NCI-H187 treated with DMSO at 0.1 percent for 48 hours (cell line): ENCODE measurements at regions not wholly inside any gene's neighbourhood (a gene's known extent, or its start where the extent isn't known, plus 50 kb on each side); places are given as distances from the start of the nearest gene placed in this dataset.
A peak's percentile ranks its signal among the peaks of the same experiment; 100 is the strongest.
"Not testable (repeated sequence)": the region's sequence is repeated elsewhere in the genome, so short reads cannot be mapped to it uniquely, and the experiment has no call there.

Source experiments
- DNase-seq: peaks from one replicate; lab custom pipeline; 2025; lab: John Stamatoyannopoulos, UW

DNA sequence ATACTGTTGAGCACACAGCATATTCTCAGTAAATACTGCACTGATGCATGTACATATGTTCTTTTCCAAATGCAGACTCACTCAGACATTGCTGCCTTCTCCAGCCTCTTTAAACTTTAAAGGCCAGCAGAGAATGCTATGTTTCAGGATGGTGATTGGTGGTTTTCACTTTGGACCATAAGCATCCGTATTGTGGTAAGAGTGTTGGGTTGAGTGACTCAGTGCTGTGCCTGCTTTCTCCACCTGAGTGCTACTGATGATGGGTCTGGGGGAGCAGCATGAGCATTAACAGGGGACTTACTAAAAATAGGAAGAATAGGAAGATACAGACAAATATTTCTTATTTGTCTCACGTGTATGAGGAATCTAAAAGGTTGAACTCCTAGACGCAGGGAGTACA, 56.3 kb upstream of the ZNF92 start:
- DNase-seq: no peak

DNA sequence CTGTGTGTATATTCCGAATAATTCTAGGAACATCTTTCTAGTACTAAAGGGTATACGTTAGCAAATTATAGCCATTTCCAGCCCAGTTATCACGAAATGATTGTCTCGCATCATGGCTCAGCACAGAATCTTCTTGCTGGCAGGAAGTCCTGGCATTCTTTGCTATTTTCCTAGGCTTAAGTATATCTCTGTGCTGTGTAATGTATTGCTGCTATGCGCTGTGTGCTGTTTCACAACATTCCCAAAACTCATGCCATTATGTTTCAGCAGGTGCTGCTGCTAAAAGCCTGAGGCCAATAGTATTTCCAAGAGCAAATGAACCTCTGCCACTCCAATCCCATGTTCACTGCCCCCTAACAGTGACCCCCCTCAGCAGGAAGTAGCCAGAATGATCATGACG, 62.9 kb upstream of the ZNF92 start:
- DNase-seq: no peak

DNA sequence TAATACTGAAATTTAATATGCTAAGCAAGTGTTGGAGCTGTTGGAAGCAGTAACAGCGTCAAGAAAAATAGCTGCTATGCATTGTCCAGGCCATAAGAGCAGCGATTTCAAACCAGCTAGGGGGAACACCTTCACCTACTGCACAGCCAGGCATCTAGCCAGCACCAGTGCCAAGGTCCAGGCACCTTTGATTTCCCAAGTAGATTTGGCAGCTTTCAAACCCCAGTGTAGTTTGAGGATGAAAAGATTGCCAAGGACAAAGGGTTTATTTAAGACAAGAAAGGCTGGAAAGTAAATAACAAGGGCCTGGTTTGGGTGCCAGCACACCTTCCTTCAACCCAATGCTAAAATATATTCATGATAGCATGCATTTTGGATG, 65.4 kb upstream of the ZNF92 start:
- no peak for DNase-seq

DNA sequence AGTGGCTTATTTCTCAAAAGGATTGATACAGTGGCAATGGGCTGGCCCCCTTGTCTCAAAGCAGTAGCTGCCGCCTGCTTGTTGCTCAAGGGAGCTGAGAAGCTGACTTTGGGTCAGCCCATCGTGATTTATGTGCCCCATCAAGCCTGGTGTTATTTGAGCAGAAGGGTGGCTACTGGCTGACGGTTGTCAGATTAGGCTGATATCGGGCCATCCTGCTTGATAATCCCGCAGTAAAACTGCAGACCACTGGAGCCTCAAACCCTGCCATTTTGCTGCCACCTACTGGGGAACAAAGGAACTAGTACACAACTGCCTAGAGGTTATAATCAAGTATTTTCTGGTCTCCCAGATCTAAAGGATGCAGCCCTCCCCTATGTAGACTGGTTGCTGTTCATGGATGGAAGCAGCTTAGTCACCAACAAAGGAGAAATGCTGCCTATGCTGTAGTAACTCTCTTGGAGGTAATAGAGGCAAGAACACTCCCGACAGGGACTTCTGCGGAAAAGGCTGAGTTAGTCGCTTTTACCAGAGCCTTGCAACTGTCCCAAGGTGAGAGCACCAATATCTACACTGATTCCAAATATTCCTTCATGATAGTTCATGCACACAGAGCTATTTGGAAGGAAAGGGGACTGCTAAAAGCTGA, 65.9 kb upstream of the ZNF92 start:
- peak; percentile 21 for DNase-seq

DNA sequence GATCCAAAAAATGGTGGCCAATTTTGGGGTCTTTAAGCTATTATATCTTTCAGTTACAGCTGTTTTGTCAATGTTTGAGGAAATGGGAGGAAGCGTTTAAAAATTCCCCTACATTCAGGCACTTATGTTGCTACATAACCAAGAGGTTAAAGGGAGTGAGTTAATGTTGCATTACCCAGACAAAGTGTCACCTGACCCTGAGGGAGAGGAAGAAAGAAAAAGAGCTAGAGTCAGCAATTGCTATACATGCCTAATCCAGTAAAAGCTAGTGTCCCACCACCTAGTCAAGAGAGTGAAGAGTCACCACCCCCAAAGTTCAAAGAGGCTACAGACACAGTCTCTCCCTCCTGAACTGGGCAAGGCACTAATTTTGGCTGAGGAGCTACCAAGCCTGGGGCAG, 69.5 kb upstream of the ZNF92 start:
- DNase-seq: no peak

DNA sequence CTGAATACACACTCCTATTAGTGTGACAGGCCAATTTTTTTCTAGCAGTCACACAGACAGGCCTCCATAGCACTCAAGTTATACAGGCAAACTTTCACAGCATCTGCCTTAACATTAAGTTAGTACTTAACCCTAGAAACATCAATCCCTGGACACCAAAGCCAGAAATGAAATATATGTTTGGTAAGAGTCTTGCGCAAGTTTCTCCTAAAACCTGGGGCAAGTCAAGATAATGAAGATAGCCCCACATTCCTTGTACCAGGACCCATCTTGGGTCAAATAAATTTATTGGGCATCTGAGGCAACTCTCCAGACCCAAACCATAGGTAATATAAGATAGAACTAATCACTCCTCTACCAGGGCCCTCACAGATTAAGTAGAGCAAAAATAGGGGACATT, 70.8 kb upstream of the ZNF92 start:
- no peak for DNase-seq

DNA sequence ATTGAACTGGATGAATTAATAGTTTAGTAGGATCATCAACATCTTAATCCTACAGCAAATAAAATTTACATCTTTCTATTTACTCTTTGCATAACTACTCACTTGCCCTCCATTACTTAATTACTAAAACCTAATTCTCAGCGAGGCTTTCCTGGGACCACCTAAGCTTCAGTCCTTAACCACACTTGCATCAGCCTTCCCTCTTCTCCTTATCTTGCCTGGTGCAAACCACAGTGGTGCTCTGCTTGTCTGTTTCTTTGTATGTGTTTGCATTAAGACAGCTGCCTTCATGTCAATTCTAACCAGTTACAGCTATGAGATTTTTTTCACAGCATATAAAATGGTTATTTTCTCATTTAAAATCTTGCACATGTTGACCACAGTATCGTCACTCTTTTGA, 72.6 kb upstream of the ZNF92 start:
- DNase-seq: no peak

DNA sequence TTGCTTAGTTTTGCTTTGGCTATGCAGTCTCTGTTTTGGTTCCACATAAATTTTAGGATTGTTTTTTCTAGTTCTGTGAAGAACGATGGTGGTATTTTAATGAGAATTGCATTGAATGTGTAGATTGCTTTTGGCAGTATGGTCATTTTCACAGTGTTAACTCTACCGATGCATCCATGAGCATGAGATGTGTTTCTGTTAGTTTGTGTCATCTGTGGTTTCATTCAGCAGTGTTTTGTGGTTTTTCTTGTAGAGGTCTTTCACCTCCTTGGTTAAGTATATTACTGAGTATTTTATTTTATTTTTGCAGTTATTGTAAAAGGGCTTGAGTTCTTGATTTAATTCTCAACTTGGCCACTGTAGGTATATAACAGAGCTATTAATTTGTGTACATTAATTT, 78.2 kb upstream of the ZNF92 start:
- DNase-seq: no peak

DNA sequence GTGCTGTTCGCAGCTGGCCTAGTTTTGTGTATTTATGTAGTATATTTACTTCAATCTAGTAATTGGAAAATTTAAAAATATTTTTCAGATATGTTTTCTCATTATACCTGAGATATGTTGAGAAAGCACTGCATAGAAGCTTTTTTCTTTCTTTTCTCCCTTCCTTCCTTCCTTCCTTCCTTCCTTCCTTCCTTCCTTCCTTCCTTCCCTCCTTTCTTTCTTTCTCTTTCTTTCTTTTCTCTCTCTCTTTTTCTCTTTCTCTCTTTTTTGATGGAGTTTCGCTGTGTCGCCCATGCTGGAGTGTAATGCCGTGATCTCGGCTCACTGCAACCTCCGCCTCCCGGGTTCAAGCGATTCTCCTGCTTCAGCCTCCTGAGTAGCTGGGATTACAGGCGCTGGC, 83.3 kb upstream of the ZNF92 start:
- DNase-seq: not testable (repeated sequence)

DNA sequence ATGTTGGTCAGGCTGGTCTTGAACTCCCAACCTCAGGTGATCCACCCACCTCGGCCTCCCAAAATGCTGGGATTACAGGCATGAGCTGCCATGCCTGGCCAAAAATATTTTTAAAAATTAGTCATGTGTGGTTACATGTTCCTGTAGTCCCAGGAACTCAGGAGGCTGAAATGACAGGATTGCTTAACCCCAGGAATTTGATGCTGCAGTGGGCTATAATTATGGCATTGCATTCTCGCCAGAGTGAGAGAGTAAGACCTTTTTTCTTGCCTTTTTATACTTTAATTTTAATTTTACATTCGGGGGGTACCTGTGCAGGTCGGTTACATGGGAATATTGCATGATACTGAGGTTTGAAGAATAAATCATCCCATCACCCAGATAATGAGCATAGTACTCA, 86.6 kb upstream of the ZNF92 start:
- DNase-seq: no peak

DNA sequence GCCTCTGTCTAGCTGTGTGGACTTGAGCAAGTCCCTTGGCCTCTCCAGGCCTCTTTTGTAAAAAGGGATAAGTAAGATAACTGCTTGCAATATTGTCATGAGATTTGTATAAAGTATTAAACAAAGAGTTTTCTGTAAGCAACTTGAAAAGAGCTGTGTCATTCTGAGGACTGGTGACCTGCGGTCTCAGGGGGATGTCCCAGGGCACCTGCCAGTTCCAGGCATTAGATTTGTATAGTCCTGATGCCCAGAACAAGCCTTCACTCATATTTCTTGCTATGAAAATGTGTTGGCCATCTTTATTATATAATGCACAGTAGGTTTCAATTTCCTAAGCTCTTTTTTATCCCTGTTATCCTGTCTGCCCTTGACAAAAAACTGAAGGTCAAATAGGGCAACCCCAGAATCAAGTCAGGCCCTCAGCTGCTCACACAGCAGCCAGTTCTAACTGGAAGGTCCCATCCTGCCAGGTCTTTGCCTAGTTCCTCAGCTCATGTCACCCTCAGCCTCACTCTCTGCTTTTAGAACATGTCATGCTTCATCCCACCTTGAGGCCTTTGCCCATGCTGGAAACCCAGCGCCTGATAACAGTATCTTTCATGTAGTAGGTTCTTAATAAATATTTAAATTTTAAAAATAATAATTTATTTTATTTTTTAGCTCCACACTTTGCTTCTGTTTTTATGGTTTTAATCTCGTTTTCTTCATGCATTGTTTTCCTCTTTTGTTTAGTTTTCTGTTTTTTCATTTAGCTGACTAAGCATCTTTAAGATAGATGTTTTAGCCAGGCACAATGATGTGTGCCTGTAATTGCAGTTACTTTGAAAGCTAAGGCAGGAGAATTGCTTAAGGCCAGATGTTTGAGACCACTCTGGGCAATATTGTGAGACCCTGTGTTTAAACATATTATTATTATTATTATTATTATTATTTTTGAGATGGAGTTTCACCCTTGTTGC, 87.5 kb upstream of the ZNF92 start:
- no peak for DNase-seq

DNA sequence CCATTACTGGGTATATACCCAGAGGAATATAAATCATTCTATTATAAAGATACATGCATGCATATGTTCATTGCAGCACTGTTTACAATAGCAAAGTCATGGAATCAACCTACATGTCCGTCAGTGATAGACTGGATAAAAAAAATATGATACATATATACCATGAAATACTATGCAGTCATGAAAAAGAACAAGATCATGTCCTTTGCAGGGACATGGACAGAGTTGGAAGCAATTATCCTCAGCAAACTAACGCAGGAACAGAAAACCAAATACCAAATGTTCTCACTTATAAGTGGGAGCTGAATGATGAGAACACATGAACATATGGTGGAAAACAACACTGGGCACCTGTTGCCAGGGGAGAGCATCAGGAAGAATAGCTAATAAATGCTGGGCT, 88.4 kb upstream of the ZNF92 start:
- not testable (repeated sequence) for DNase-seq

DNA sequence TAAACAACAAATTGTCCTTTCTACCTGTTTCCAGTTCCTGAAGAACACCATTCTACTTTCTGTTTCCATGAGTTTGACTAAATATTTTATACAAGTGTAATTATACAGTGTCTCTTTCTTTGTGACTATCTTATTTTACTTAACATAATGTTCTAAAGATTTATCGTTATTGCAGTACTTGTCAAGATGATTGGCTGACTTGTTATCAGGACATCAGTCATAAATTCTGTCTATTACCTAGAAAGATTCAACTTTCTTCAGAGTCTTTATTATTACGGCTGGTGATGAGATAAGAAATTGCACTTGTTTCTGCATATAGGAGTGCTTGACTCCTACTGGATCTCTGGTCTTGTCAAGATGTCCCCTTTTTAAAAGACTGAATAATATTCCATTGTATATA, 93.9 kb upstream of the ZNF92 start:
- no peak for DNase-seq

DNA sequence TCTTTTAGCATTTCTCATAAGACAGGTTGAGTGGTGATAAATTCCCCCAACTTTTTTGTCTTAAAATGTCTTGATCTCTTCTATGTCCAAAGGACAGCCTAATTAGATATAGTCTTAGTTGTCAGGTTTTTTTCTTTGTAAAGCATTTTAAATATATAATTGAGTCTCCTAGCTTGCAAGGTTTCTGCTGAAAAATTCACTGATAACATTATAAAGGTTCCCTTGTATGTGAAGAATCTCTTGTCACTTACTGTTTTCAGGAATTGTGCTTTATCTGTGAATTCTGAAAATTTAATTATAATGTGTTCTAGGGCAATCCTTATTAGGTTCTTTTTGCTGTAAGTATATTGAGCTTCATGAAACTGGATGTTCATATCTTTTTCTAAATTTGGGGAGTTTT, 96.8 kb upstream of the ZNF92 start:
- DNase-seq: no peak

DNA sequence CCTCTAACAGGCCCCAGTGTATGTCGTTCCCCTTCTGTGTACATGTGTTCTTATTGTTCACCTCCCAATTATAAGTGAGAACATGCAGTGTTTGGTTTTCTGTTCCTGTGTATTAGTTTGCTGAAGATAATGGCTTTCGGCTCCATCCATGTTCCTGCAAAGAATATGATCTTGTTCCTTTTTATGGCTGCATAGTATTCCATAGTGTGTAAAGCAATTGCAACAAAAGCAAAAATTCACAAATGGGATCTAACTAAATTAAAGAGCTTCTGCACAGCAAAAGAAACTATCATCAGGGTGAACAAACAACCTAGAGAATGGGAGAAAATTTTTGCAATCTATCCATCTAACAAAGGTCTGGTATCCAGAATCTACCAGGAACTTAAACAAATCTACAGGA, 102.2 kb upstream of the ZNF92 start:
- DNase-seq: not testable (repeated sequence)

DNA sequence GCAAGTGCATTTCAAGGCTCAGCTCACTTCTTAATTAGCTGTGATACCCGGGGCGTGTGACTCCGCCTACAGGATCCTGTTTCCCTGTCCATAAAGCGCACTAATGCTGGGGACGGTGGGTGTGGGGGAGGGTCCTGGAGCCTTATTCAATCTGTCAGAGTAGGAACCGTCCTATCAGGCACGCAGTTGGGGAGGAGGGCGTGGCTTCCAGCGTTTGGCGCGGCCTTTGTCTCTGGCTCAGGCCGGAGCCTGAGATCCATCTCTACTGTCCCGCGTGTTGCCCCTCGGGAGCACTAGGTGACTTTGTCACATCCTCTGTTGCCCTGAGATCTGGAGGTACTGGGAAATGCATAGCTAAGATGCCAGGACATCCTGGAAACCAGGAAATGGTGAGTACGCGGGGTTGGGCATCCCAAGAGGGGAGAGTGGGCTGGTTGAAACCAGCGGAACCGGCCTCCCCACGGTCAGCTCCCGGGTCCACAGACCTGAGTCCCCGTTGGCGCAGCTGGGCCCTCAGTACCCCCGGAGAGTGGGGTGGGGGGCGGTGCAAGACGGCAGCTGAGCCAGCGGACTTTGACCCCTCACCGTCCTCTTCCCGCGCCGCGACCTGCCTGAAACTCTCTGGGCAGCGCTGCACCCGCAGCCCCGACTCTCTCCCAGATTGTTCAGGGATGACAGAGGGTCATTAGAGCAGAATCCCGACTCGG, 104.4 kb upstream of the ZNF92 start:
- peak; percentile 96 for DNase-seq

DNA sequence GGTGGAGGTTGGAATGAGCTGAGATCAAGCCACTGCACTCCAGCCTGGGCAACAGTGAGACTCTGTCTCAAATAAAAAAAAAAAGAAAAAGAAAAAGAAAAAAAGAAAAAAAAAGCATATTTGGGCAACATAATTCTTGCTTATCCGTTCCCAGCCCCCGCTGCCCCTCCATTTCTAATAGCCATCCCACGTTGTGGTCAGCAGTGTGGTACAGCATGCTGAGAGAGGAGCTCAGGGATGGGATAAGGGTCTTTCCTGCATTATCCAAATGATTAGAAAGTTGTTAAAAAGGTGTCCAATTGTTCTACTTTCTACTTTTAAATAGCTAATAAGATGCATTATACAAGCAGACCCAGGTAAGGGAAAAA, 104.9 kb upstream of the ZNF92 start:
- no peak for DNase-seq

DNA sequence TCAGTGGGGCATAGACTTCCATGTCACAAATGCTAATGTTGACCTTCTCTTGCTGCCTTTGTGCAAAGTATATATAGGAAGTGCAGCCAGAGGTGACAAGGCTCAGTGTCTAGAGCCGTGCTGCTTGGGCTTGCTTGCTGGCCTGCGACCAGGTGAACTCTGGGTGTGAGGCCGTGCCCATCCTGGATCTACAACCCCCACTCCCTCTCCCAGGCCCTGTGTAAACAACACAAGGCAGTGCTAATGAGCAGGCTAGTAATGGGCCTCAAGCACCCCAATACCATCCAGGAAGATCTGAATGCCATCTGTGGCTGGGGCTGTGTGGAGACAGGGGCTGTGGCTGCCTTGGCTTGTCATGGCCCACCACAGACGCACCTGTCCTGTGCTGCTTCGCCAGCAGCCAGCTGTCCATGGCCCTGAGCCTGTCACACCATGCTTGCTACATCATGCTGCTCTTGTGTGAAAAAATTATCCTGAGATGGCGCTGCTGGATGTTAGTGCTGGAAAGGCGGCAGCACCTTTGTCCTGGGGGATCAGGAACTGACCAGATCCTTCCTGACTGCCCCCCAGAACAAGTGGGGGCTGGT, 107.6 kb upstream of the ZNF92 start:
- DNase-seq: no peak

DNA sequence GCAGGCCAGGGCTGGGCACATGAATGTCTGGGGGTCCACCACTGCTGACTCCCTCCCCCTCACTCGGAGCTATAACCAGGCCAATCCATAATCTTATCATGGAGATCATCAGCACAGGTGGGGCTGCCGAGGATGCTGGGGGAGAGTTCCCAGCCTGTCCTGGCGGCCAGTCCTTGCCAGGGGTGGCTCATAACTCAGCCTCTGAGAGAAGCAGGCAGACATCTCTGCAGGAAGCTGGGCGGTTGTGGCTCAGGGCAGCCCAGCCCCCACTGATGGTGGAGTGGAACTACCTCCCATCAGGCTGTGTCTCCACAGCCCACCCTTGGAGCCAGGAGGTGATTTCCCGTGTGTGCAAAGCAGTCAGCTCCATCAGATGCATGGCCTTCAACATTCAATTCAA, 109.4 kb upstream of the ZNF92 start:
- no peak for DNase-seq

DNA sequence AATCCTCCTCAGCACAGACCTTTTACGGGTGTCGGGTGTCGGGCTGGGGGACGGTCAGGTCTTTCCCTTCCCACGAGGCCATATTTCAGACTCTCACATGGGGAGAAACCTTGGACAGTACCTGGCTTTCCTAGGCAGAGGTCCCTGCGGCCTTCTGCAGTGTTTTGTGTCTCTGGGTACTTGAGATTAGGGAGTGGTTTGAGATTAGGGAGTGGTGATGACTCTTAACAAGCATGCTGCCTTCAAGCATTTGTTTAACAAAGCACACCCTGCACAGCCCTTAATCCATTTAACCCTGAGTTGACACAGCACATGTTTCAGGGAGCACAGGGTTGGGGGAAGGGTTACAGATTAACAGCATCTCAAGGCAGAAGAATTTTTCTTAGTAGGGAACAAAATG, 113.0 kb upstream of the ZNF92 start:
- not testable (repeated sequence) for DNase-seq

DNA sequence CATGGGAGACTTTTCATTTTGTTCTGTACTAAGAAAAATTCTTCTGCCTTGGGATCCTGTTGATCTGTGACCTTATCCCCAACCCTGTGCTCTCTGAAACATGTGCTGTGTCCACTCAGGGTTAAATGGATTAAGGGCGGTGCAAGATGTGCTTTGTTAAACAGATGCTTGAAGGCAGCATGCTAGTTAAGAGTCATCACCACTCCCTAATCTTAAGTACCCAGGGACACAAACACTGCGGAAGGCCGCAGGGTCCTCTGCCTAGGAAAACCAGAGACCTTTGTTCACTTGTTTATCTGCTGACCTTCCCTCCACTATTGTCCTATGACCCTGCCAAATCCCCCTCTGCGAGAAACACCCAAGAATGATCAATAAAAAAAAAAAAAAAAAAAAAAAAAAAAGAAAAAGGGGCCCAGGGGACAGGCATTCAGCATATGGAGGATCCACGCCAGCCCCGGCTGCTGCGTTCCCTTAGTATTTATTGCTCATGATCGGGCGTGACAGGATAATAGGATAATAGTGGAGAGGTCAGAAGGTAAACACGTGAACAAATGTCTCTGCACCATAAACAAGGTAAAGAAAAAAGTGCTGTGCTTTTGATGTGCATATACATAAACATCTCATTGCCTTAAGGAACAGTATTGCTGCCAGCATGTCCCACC, 113.7 kb upstream of the ZNF92 start:
- not testable (repeated sequence) for DNase-seq

DNA sequence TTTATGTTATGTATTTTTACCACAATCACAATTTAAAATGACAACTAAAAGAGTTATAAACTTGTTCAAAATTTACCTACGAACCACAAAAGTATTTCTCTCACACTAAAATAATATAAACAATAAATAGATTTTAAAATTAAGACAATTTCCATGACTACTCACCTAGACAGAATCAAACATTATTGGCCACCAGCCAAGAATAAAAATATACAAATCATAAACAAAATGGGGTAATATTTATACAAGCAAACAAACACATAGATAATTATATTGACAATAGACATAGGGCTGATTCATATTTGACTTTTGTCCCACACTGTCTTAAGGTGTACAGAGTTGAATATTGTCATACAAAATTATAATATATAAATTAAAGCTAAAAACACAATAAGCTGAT, 119.6 kb upstream of the ZNF92 start:
- no peak for DNase-seq
